HepG2 (cell line): ENCODE measurements at regions not wholly inside any gene's neighbourhood (a gene's known extent, or its start where the extent isn't known, plus 50 kb on each side); places are given as distances from the start of the nearest gene placed in this dataset.

Source experiments
- ATAC-seq: fragments of 200-7000 bp; cut with Tn5 transposase; 3 replicates; pipeline ENCODE4 v1.9.1; 2020; ENCODE audit warnings: mild to moderate bottlenecking, moderate library complexity
- BruUV-seq: library from RNA; stranded (reverse); fragments of 400-500 nt; replicated peaks from 2 replicates; lab custom pipeline; 2021; lab: Mats Ljungman, UMichigan
- CTCF ChIA-PET: fragments of 300-600 bp; formaldehyde crosslinking; extraction: SDS; loops from one replicate; lab custom pipeline; 2021; ENCODE audit warnings: low total read pairs, inconsistent platforms, low intra/inter-chr PET ratio; lab: Yijun Ruan, JAX
- POLR2A ChIA-PET: fragments of 350-600 bp; sonication (Branson Sonifier 250); formaldehyde crosslinking; loops from one replicate; lab custom pipeline; 2020; ENCODE audit warnings: antibody characterized with exemption, inconsistent platforms; lab: Yijun Ruan, JAX
- DNase-seq: peaks from one replicate; pipeline ENCODE4 v3.0.0-alpha.2; 2015; ENCODE audit warnings: low spot score
- FAIRE-seq: peaks from 3 replicates; lab custom pipeline; 2011; peaks lifted over from hg19 to GRCh38; lab: Jason Lieb, UNC
- H2AFZ ChIP-seq: one replicate; pipeline ENCODE4 v1.6.1; 2011; ENCODE audit warnings: low read length, inconsistent platforms
- H3K27ac ChIP-seq: fragments of 300-600 bp; 3 replicates; pipeline ENCODE4 v1.8.0; 2011; ENCODE audit warnings: mixed run types, mild to moderate bottlenecking, mixed read lengths, low read length, inconsistent platforms; ENCODE audit not compliant: insufficient read depth; ENCODE audit errors: extremely low read length
- H3K27me3 ChIP-seq, 2 experiments: fragments of 200-600 bp in 1 of 2; 2 replicates in 1 of 2; 3 replicates in 1 of 2; pipeline versions ENCODE4 v1.6.0 to v1.8.0; 2011; ENCODE audit warnings: low read length in 2 of 2, mild to moderate bottlenecking in 2 of 2, moderate library complexity in 2 of 2, inconsistent platforms in 1 of 2; ENCODE audit not compliant: insufficient read depth in 2 of 2, control insufficient read depth in 1 of 2
- H3K36me3 ChIP-seq, 2 experiments: fragments of 200-600 bp in 1 of 2; replicated peaks in 1 of 2; 2 replicates in 1 of 2; 3 replicates in 1 of 2; pipeline versions ENCODE4 v1.5.1 to v1.8.0; 2011; ENCODE audit warnings: low read length in 2 of 2, inconsistent platforms in 1 of 2; ENCODE audit not compliant: insufficient read depth in 2 of 2, control insufficient read depth in 1 of 2
- H3K4me1 ChIP-seq: 2 replicates; pipeline ENCODE4 v1.5.1; 2012; ENCODE audit warnings: low read length, inconsistent platforms; ENCODE audit not compliant: insufficient read depth
- H3K4me2 ChIP-seq: 2 replicates; pipeline ENCODE4 v1.6.0; 2011; ENCODE audit warnings: low read depth, low read length, inconsistent platforms
- H3K4me3 ChIP-seq, 3 experiments: fragments of 200-600 bp in 1 of 3; sonication (generic), shearing (Covaris generic) in 1 of 3; replicated peaks in 1 of 3; 2 replicates each; pipeline ENCODE4 v1.5.1; 2011 to 2016; ENCODE audit warnings: low read length in 3 of 3, inconsistent platforms in 2 of 3, low read depth in 2 of 3, mild to moderate bottlenecking in 2 of 3, control low read depth in 1 of 3, mixed read lengths in 1 of 3; ENCODE audit not compliant: insufficient read depth in 1 of 3
- H3K79me2 ChIP-seq: one replicate; pipeline ENCODE4 v1.6.1; 2011; ENCODE audit warnings: low read length, inconsistent platforms; ENCODE audit not compliant: insufficient read depth
- H3K9ac ChIP-seq: 2 replicates; pipeline ENCODE4 v1.6.0; 2011; ENCODE audit warnings: mild to moderate bottlenecking, low read depth, low read length, inconsistent platforms; ENCODE audit not compliant: insufficient read depth
- H3K9me3 ChIP-seq: 2 replicates; pipeline ENCODE4 v1.5.1; 2012; ENCODE audit warnings: mild to moderate bottlenecking, low read length
- H4K20me1 ChIP-seq: 2 replicates; pipeline ENCODE4 v1.6.0; 2011; ENCODE audit warnings: inconsistent platforms, mild to moderate bottlenecking, low read length, moderate library complexity; ENCODE audit not compliant: insufficient read depth
- ELF1 ChIP-seq: sonication (generic); formaldehyde crosslinking; IDR thresholded peaks from 2 replicates; pipeline ENCODE4 v1.4.0; 2020; ENCODE audit warnings: missing genetic modification reagents
- HNRNPK ChIP-seq: fragments of 200-400 bp; formaldehyde crosslinking; IDR thresholded peaks from 2 replicates; pipeline ENCODE4 v1.6.1; 2018; ENCODE audit warnings: low read length, low read depth, moderate library complexity, mild to moderate bottlenecking; ENCODE audit not compliant: poor library complexity, severe bottlenecking
- NR3C1 ChIP-seq: sonication (generic); formaldehyde crosslinking; IDR thresholded peaks from 2 replicates; pipeline ENCODE4 v1.4.0; 2020; ENCODE audit warnings: missing genetic modification reagents
- TAF15 ChIP-seq: fragments of 200-400 bp; formaldehyde crosslinking; IDR thresholded peaks from one replicate; pipeline ENCODE4 v1.6.1; 2018; ENCODE audit warnings: mild to moderate bottlenecking, low read depth, low read length; ENCODE audit not compliant: poor library complexity, severe bottlenecking
- ZFP36L1 ChIP-seq: sonication (generic); formaldehyde crosslinking; IDR thresholded peaks from 2 replicates; pipeline ENCODE4 v1.8.0; 2022; ENCODE audit warnings: mild to moderate bottlenecking, missing genetic modification reagents, moderate library complexity
- ZFX ChIP-seq: sonication (generic); formaldehyde crosslinking; IDR thresholded peaks from 2 replicates; pipeline ENCODE4 v1.4.0; 2020; ENCODE audit warnings: mild to moderate bottlenecking, low read depth, missing genetic modification reagents, moderate library complexity
- ZNF234 ChIP-seq: sonication (generic); formaldehyde crosslinking; conservative IDR thresholded peaks from 2 replicates; pipeline ENCODE4 v1.5.1; 2020; ENCODE audit warnings: mild to moderate bottlenecking, missing genetic modification reagents
- ZNF772 ChIP-seq: sonication (generic); formaldehyde crosslinking; IDR thresholded peaks from 2 replicates; pipeline ENCODE4 v1.5.0; 2020; ENCODE audit warnings: mild to moderate bottlenecking, missing genetic modification reagents
- ZNF773 ChIP-seq: sonication (generic); formaldehyde crosslinking; IDR thresholded peaks from 2 replicates; pipeline ENCODE4 v1.4.0; 2020; ENCODE audit warnings: missing genetic modification reagents, borderline replicate concordance
- ZNF891 ChIP-seq: sonication (generic); formaldehyde crosslinking; IDR thresholded peaks from 2 replicates; pipeline ENCODE4 v1.5.0; 2020; ENCODE audit warnings: mild to moderate bottlenecking, missing genetic modification reagents
- ZSCAN21 ChIP-seq: sonication (generic); formaldehyde crosslinking; IDR thresholded peaks from 2 replicates; pipeline ENCODE4 v1.8.0; 2022; ENCODE audit warnings: mild to moderate bottlenecking, missing genetic modification reagents, moderate library complexity, borderline replicate concordance
- WGBS: methylation state at CpG from one replicate; pipeline ENCODE4 v1.1.6; 2017; ENCODE audit warnings: low lambda C conversion rate; 5-methylcytosine and 5-hydroxymethylcytosine counted together
- in situ Hi-C: cut with HindIII; loops from 2 replicates; pipeline ENCODE4 v1.10.0; 2017; ENCODE audit warnings: low pct_unique_long_range_greater_than_20kb; ENCODE audit not compliant: extremely low pct_ligation_motif_present
- intact Hi-C: fragments of 100-400 bp; cut with micrococcal nuclease; formaldehyde crosslinking; loops from one replicate; pipeline ENCODE4 v1.10.0; 2022; ENCODE audit not compliant: unreplicated experiment
- TF ChIP-seq, protein P1 (sequence below): sonication (generic); formaldehyde crosslinking; conservative IDR thresholded peaks from 2 replicates; pipeline ENCODE4 v1.8.1; 2023; ENCODE audit warnings: missing genetic modification reagents

DNA sequence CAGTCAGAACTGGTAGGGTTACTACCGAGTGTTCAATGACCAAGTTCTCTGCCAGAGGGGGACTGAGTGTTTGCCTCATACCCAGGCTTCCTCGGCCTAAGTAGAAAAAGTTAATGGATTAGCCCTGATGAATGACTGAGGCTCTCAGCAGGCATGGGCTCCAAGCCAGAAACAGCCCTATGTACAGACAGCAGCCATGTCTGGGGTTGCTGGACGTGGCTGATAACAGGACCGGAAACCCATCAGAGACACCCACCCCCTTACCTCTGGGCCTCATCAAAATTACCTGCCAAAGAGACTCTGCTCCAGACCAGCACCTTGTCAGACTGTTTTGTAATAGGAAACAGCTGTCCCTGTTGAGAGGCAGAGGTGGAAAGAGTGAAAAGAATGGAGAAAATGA is 351.4 kb downstream of the ETS1 start:
- POLR2A ChIA-PET = no interaction called here
- Histone ChIP-seq H3K9ac (no peak overlapping the region), H3K4me2 (no peak overlapping the region), H2AFZ (no peak overlapping the region), H3K27ac (no peak overlapping the region), H3K9me3 (no peaks in the 10 kb centered on the region), H3K27me3 (no peaks in the 10 kb centered on the region), H4K20me1 (no peaks in the 10 kb centered on the region), H3K79me2 (no peaks in the 10 kb centered on the region), H3K4me3 (no peak overlapping the region), H3K36me3 (no peaks in the 10 kb centered on the region), H3K4me1 (no peaks in the 10 kb centered on the region)
- WGBS = 3% methylated on average over 4 of the region's 4 CpGs
- no peak for FAIRE-seq
- no peak for DNase-seq
- CTCF ChIA-PET = no interaction called here
- ATAC-seq = no peak
- in situ Hi-C loops (no loop called here), intact Hi-C loops (no loop called here)
- TF ChIP-seq ZNF773 (CRISPR knock-in tag) (no peak), ZFX (CRISPR knock-in tag) (no peak), ZSCAN21 (CRISPR knock-in tag) (no peak), ZFP36L1 (CRISPR knock-in tag) (no peak), ZNF891 (CRISPR knock-in tag) (no peak), ZNF772 (no peak), ELF1 (no peak), TAF15 (no peak), HNRNPK (no peak), ZNF234 (no peak), NR3C1 (CRISPR knock-in tag) (no peak)
- TF ChIP-seq, protein P1, sequence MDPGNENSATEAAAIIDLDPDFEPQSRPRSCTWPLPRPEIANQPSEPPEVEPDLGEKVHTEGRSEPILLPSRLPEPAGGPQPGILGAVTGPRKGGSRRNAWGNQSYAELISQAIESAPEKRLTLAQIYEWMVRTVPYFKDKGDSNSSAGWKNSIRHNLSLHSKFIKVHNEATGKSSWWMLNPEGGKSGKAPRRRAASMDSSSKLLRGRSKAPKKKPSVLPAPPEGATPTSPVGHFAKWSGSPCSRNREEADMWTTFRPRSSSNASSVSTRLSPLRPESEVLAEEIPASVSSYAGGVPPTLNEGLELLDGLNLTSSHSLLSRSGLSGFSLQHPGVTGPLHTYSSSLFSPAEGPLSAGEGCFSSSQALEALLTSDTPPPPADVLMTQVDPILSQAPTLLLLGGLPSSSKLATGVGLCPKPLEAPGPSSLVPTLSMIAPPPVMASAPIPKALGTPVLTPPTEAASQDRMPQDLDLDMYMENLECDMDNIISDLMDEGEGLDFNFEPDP (CRISPR knock-in tag) = no peak
- BruUV-seq = no TSS peak
